Nephron progenitor cell (in vitro differentiated cells): ENCODE measurements at regions not wholly inside any gene's neighbourhood (a gene's known extent, or its start where the extent isn't known, plus 50 kb on each side); places are given as distances from the start of the nearest gene placed in this dataset.
"Not testable (repeated sequence)": the region's sequence is repeated elsewhere in the genome, so short reads cannot be mapped to it uniquely, and the experiment has no call there.

Experiments used
- DNase-seq: peaks from one replicate; pipeline ENCODE4 v3.0.0; 2021
- H3K27ac Mint-ChIP-seq: 2 replicates; pipeline ENCODE4 v1.8.0; 2021; ENCODE audit warnings: mild to moderate bottlenecking, moderate library complexity, mixed read lengths
- H3K27me3 Mint-ChIP-seq: 2 replicates; pipeline ENCODE4 v1.8.0; 2021; ENCODE audit warnings: mild to moderate bottlenecking, low read depth, mixed read lengths; ENCODE audit not compliant: poor library complexity
- H3K36me3 Mint-ChIP-seq: 2 replicates; pipeline ENCODE4 v1.8.0; 2021; ENCODE audit warnings: low read depth, mixed read lengths
- H3K4me1 Mint-ChIP-seq: 2 replicates; pipeline ENCODE4 v1.8.0; 2021; ENCODE audit warnings: mixed read lengths
- H3K4me3 Mint-ChIP-seq: 2 replicates; pipeline ENCODE4 v1.8.0; 2021; ENCODE audit warnings: mild to moderate bottlenecking, moderate library complexity, mixed read lengths
- H3K9me3 Mint-ChIP-seq: 2 replicates; pipeline ENCODE4 v1.8.0; 2021; ENCODE audit warnings: mild to moderate bottlenecking, moderate library complexity, mixed read lengths
- CTCF ChIP-seq: fragments of 200-600 bp; sonication (generic); IDR thresholded peaks from 2 replicates; pipeline ENCODE4 v1.5.0; 2021; ENCODE audit warnings: antibody characterized with exemption

- Mint-ChIP-seq H3K36me3 (no peaks in the 10 kb centered on the region), H3K9me3 (no peaks in the 10 kb centered on the region), H3K27ac (no peak overlapping the region), H3K4me1 (no peaks in the 10 kb centered on the region), H3K4me3 (no peak overlapping the region), H3K27me3 (peaks cover 3% of the 10 kb centered on the region)
- DNase-seq, result no peak
- TF ChIP-seq CTCF, result no peak
Observed at GRCh38 chr10:107517811-107518210, 353.3 kb upstream of the SORCS1 start.

GRCh38 chr10:107516349-107516748 is 351.8 kb upstream of the SORCS1 start:
- Mint-ChIP-seq H3K4me3 (no peak overlapping the region), H3K36me3 (no peaks in the 10 kb centered on the region), H3K9me3 (no peaks in the 10 kb centered on the region), H3K27ac (no peak overlapping the region), H3K4me1 (no peaks in the 10 kb centered on the region), H3K27me3 (peaks cover 3% of the 10 kb centered on the region)
- TF ChIP-seq CTCF, result no peak
- no peak for DNase-seq

GRCh38 chr10:107504011-107504410 is 339.5 kb upstream of the SORCS1 start:
- H3K27me3 Mint-ChIP-seq, H3K4me3 Mint-ChIP-seq, H3K36me3 Mint-ChIP-seq, H3K27ac Mint-ChIP-seq, H3K4me1 Mint-ChIP-seq, DNase-seq: not testable (repeated sequence)
- H3K9me3 Mint-ChIP-seq, result peaks cover 24% of the 10 kb centered on the region

GRCh38 chr10:107502229-107502985 is 337.9 kb upstream of the SORCS1 start:
- no peaks in the 10 kb centered on the region for H3K4me1 Mint-ChIP-seq
- peaks cover 24% of the 10 kb centered on the region for H3K9me3 Mint-ChIP-seq
- no peak overlapping the region for H3K4me3 Mint-ChIP-seq
- no peak for DNase-seq
- no peak overlapping the region for H3K27ac Mint-ChIP-seq
- H3K36me3 Mint-ChIP-seq, result peaks cover 4% of the 10 kb centered on the region
- H3K27me3 Mint-ChIP-seq, result peaks cover 3% of the 10 kb centered on the region
- no peak for TF ChIP-seq CTCF

GRCh38 chr10:107498983-107499382 is 334.5 kb upstream of the SORCS1 start:
- no peak overlapping the region for H3K27ac Mint-ChIP-seq
- peaks cover 4% of the 10 kb centered on the region for H3K36me3 Mint-ChIP-seq
- H3K9me3 Mint-ChIP-seq, result peaks cover 14% of the 10 kb centered on the region
- DNase-seq, result no peak
- no peaks in the 10 kb centered on the region for H3K4me1 Mint-ChIP-seq
- H3K27me3 Mint-ChIP-seq, result no peaks in the 10 kb centered on the region
- TF ChIP-seq CTCF, result no peak
- no peak overlapping the region for H3K4me3 Mint-ChIP-seq

- Mint-ChIP-seq H3K27me3 (no peaks in the 10 kb centered on the region), H3K9me3 (no peaks in the 10 kb centered on the region), H3K27ac (no peak overlapping the region), H3K36me3 (no peaks in the 10 kb centered on the region), H3K4me3 (no peak overlapping the region), H3K4me1 (no peaks in the 10 kb centered on the region)
- no peak for TF ChIP-seq CTCF
- no peak for DNase-seq
Observed at GRCh38 chr10:107497024-107497423, 332.5 kb upstream of the SORCS1 start.
